Neural progenitor cell (in vitro differentiated cells): ENCODE measurements at regions not wholly inside any gene's neighbourhood (a gene's known extent, or its start where the extent isn't known, plus 50 kb on each side); places are given as distances from the start of the nearest gene placed in this dataset.
A peak's percentile ranks its signal among the peaks of the same experiment; 100 is the strongest.

ENCODE experiments used
- DNase-seq: peaks from one replicate; pipeline ENCODE4 v3.0.0-alpha.2; 2016; ENCODE audit warnings: low spot score
- H2AFZ ChIP-seq: fragments of 200-600 bp; sonication (generic); replicated peaks from 2 replicates; pipeline ENCODE4 v1.6.1; 2016; ENCODE audit warnings: antibody characterized with exemption
- H3F3A ChIP-seq: fragments of 200-600 bp; sonication (generic); 2 replicates; pipeline ENCODE4 v1.6.1; 2016; ENCODE audit warnings: antibody characterized with exemption, low read depth
- H3K27ac ChIP-seq: fragments of 200-600 bp; sonication (generic); 2 replicates; pipeline ENCODE4 v1.5.1; 2016; ENCODE audit warnings: mild to moderate bottlenecking
- H3K27me3 ChIP-seq: fragments of 200-600 bp; sonication (generic); 2 replicates; pipeline ENCODE4 v1.6.1; 2016; ENCODE audit warnings: mild to moderate bottlenecking, moderate library complexity
- H3K36me3 ChIP-seq: fragments of 200-600 bp; sonication (generic); 2 replicates; pipeline ENCODE4 v1.5.1; 2016
- H3K4me1 ChIP-seq: fragments of 200-600 bp; sonication (generic); 2 replicates; pipeline ENCODE4 v1.6.1; 2016; ENCODE audit warnings: mixed run types
- H3K4me2 ChIP-seq: fragments of 200-600 bp; sonication (generic); 2 replicates; pipeline ENCODE4 v1.6.1; 2016
- H3K4me3 ChIP-seq: fragments of 200-600 bp; sonication (generic); 2 replicates; pipeline ENCODE4 v1.5.1; 2016
- H3K79me2 ChIP-seq: fragments of 200-600 bp; sonication (generic); 2 replicates; pipeline ENCODE4 v1.6.1; 2016; ENCODE audit warnings: low read depth
- H3K9ac ChIP-seq: fragments of 200-600 bp; sonication (generic); 2 replicates; pipeline ENCODE4 v1.6.1; 2016
- H3K9me3 ChIP-seq: fragments of 200-600 bp; sonication (generic); 2 replicates; pipeline ENCODE4 v1.5.1; 2016; ENCODE audit warnings: low read depth
- H4K20me1 ChIP-seq: fragments of 200-600 bp; sonication (generic); 2 replicates; pipeline ENCODE4 v1.6.1; 2016; ENCODE audit warnings: low read depth
- H3K27ac Mint-ChIP-seq: 3 replicates; pipeline ENCODE4 v1.8.0; 2021; ENCODE audit warnings: mixed read lengths
- H3K27me3 Mint-ChIP-seq: 2 replicates; pipeline ENCODE4 v1.8.0; 2022; ENCODE audit warnings: low read depth, mild to moderate bottlenecking, inconsistent platforms, moderate library complexity, mixed read lengths; ENCODE audit not compliant: insufficient read depth
- H3K36me3 Mint-ChIP-seq: 3 replicates; pipeline ENCODE4 v1.8.0; 2021; ENCODE audit warnings: mixed read lengths
- H3K4me1 Mint-ChIP-seq: 3 replicates; pipeline ENCODE4 v1.8.0; 2021; ENCODE audit warnings: mixed read lengths
- H3K4me3 Mint-ChIP-seq: 3 replicates; pipeline ENCODE4 v1.8.0; 2021; ENCODE audit warnings: mild to moderate bottlenecking, moderate library complexity, mixed read lengths
- H3K9me3 Mint-ChIP-seq: 3 replicates; pipeline ENCODE4 v1.8.0; 2020; ENCODE audit warnings: mixed read lengths
- EZH2 ChIP-seq: fragments of 200-600 bp; sonication (generic); IDR thresholded peaks from 2 replicates; pipeline ENCODE4 v1.6.1; 2017; ENCODE audit warnings: antibody characterized with exemption, mild to moderate bottlenecking, moderate library complexity
- EZH2phosphoT487 ChIP-seq: fragments of 200-600 bp; sonication (generic); IDR thresholded peaks from 2 replicates; pipeline ENCODE4 v1.6.1; 2017; ENCODE audit warnings: antibody characterized with exemption
- TF ChIP-seq, protein P1 (sequence below): fragments of 200-600 bp; sonication (generic); IDR thresholded peaks from 2 replicates; pipeline ENCODE4 v1.5.1; 2017; ENCODE audit warnings: antibody characterized with exemption, mild to moderate bottlenecking

DNA sequence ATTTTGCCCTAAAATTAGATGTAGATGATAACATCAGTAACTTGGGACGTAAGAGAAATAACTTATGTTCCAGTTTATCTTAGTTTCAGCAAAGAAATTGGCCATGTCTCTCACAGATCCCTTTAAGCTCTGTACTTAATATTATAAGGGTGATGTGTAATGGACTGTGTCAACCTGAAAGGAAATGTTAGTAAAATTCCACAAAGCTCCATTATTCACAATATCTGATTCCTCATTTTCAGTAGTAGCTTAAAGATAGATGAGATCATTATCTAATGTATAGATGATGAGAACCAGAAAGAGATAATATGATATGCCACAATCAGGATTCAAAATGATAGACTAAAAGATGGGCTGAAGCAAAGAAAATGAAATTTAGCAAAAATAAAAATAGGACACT lies 316.8 kb upstream of the CHRM2 start:
- peaks cover 2% of the 10 kb centered on the region for H3K27me3 Mint-ChIP-seq
- peaks cover 18% of the 10 kb centered on the region for H3K4me1 Mint-ChIP-seq
- no peaks in the 10 kb centered on the region for H3K9me3 ChIP-seq
- TF ChIP-seq EZH2phosphoT487 = no peak
- no peak for TF ChIP-seq EZH2
- TF ChIP-seq, protein P1, sequence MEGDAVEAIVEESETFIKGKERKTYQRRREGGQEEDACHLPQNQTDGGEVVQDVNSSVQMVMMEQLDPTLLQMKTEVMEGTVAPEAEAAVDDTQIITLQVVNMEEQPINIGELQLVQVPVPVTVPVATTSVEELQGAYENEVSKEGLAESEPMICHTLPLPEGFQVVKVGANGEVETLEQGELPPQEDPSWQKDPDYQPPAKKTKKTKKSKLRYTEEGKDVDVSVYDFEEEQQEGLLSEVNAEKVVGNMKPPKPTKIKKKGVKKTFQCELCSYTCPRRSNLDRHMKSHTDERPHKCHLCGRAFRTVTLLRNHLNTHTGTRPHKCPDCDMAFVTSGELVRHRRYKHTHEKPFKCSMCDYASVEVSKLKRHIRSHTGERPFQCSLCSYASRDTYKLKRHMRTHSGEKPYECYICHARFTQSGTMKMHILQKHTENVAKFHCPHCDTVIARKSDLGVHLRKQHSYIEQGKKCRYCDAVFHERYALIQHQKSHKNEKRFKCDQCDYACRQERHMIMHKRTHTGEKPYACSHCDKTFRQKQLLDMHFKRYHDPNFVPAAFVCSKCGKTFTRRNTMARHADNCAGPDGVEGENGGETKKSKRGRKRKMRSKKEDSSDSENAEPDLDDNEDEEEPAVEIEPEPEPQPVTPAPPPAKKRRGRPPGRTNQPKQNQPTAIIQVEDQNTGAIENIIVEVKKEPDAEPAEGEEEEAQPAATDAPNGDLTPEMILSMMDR = no peak
- H4K20me1 ChIP-seq = no peaks in the 10 kb centered on the region
- H3K4me1 ChIP-seq = no peaks in the 10 kb centered on the region
- H3K27ac Mint-ChIP-seq = no peak overlapping the region
- no peaks in the 10 kb centered on the region for H3K79me2 ChIP-seq
- no peak overlapping the region for H3K4me3 Mint-ChIP-seq
- no peaks in the 10 kb centered on the region for H3K27me3 ChIP-seq
- no peak overlapping the region for H3K9ac ChIP-seq
- H2AFZ ChIP-seq = no peak overlapping the region
- no peaks in the 10 kb centered on the region for H3K36me3 ChIP-seq
- no peak overlapping the region for H3K4me3 ChIP-seq
- no peaks in the 10 kb centered on the region for H3K36me3 Mint-ChIP-seq
- no peak overlapping the region for H3K4me2 ChIP-seq
- H3K27ac ChIP-seq = no peak overlapping the region
- H3F3A ChIP-seq = no peaks in the 10 kb centered on the region
- DNase-seq = no peak
- no peaks in the 10 kb centered on the region for H3K9me3 Mint-ChIP-seq

- Mint-ChIP-seq H3K4me3 (no peak overlapping the region), H3K27me3 (peaks cover 2% of the 10 kb centered on the region), H3K27ac (no peak overlapping the region)
These were observed 318.7 kb upstream of the CHRM2 start for GRCh38 chr7:136549756-136550155.

DNA sequence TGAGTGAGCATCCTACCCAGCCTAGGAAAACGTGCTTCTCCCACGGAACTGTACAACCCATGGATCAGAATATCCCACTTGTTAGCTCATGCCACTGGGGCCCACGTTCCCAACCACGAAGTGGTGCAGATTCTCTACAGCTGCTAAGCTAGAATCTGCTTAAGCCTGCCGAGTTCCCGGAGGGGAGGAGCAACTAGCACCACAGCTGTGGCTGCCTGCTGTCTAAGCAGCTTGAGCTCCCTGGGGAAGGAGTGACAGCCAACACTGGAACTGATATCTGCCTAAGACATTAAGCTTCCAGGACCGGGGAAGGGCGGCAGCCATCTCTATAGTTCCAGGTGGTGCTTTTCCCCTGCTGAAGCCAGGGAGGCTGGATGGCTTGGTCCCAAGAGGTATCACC lies 334.7 kb upstream of the CHRM2 start:
- H3K9me3 Mint-ChIP-seq = peaks cover 24% of the 10 kb centered on the region
- Histone ChIP-seq H3K79me2 (no peaks in the 10 kb centered on the region), H2AFZ (no peak overlapping the region), H3K27ac (no peak overlapping the region), H4K20me1 (no peaks in the 10 kb centered on the region), H3K9me3 (no peaks in the 10 kb centered on the region), H3K27me3 (no peaks in the 10 kb centered on the region), H3K36me3 (no peaks in the 10 kb centered on the region), H3K4me2 (no peak overlapping the region), H3K4me3 (no peak overlapping the region), H3K9ac (no peak overlapping the region), H3F3A (no peaks in the 10 kb centered on the region), H3K4me1 (no peaks in the 10 kb centered on the region)
- H3K36me3 Mint-ChIP-seq = no peaks in the 10 kb centered on the region
- H3K4me1 Mint-ChIP-seq = no peaks in the 10 kb centered on the region
- H3K4me3 Mint-ChIP-seq = no peak overlapping the region
- no peak overlapping the region for H3K27ac Mint-ChIP-seq
- DNase-seq = peak; percentile 14
- H3K27me3 Mint-ChIP-seq = peaks cover 2% of the 10 kb centered on the region
- TF ChIP-seq EZH2 (no peak), EZH2phosphoT487 (no peak)
- TF ChIP-seq, protein P1 = no peak

More at GRCh38 chr7:136549756-136550155, 318.7 kb upstream of the CHRM2 start:
- Histone ChIP-seq H3K79me2 (no peaks in the 10 kb centered on the region), H3K4me1 (peaks cover 6% of the 10 kb centered on the region), H3K4me2 (no peak overlapping the region), H3K36me3 (no peaks in the 10 kb centered on the region), H3K4me3 (no peak overlapping the region), H4K20me1 (no peaks in the 10 kb centered on the region), H3K9me3 (no peaks in the 10 kb centered on the region), H3K27ac (no peak overlapping the region), H3K9ac (no peak overlapping the region), H3K27me3 (no peaks in the 10 kb centered on the region), H3F3A (no peaks in the 10 kb centered on the region), H2AFZ (no peak overlapping the region)
- DNase-seq = no peak
- TF ChIP-seq EZH2phosphoT487 (no peak), EZH2 (no peak)
- TF ChIP-seq, protein P1 = no peak
- H3K9me3 Mint-ChIP-seq = no peaks in the 10 kb centered on the region
- no peaks in the 10 kb centered on the region for H3K36me3 Mint-ChIP-seq
- H3K4me1 Mint-ChIP-seq = peaks cover 8% of the 10 kb centered on the region
